HFF-Myc (cell line): ENCODE measurements at regions not wholly inside any gene's neighbourhood (a gene's known extent, or its start where the extent isn't known, plus 50 kb on each side); places are given as distances from the start of the nearest gene placed in this dataset.
"Not testable (repeated sequence)": the region's sequence is repeated elsewhere in the genome, so short reads cannot be mapped to it uniquely, and the experiment has no call there.

Experiments used
- DNase-seq: peaks from one replicate; pipeline ENCODE4 v3.0.0-alpha.2; 2011; ENCODE audit warnings: low read depth; ENCODE audit errors: extremely low read depth
- H3K4me3 ChIP-seq: replicated peaks from 2 replicates; pipeline ENCODE4 v1.5.1; 2011; ENCODE audit warnings: low read depth, mild to moderate bottlenecking, control low read depth, low read length
- CTCF ChIP-seq: IDR thresholded peaks from 2 replicates; pipeline ENCODE4 v1.5.1; 2012; ENCODE audit warnings: mild to moderate bottlenecking, low read depth, low read length, control low read depth; ENCODE audit errors: missing control alignments

GRCh38 chr10:121324678-121325213 is 273.5 kb downstream of the FGFR2 start:
- no peak for DNase-seq
- H3K4me3 ChIP-seq = no peak overlapping the region

GRCh38 chr10:121325490-121326231 is 272.6 kb downstream of the FGFR2 start:
- no peak overlapping the region for H3K4me3 ChIP-seq
- no peak for TF ChIP-seq CTCF
- no peak for DNase-seq

More at GRCh38 chr10:121324678-121325213, 273.5 kb downstream of the FGFR2 start:
- no peak for TF ChIP-seq CTCF

GRCh38 chr10:121326905-121327304 is 271.3 kb downstream of the FGFR2 start:
- DNase-seq = no peak
- TF ChIP-seq CTCF = no peak
- no peak overlapping the region for H3K4me3 ChIP-seq

GRCh38 chr10:121327727-121328126 is 270.5 kb downstream of the FGFR2 start:
- no peak for TF ChIP-seq CTCF
- no peak for DNase-seq
- H3K4me3 ChIP-seq = no peak overlapping the region

GRCh38 chr10:121329631-121330030 is 268.6 kb downstream of the FGFR2 start:
- not testable (repeated sequence) for H3K4me3 ChIP-seq, DNase-seq

- no peak overlapping the region for H3K4me3 ChIP-seq
- DNase-seq = no peak
- no peak for TF ChIP-seq CTCF
These were observed 267.7 kb downstream of the FGFR2 start for GRCh38 chr10:121330563-121330962.

- TF ChIP-seq CTCF = no peak
- no peak for DNase-seq
- H3K4me3 ChIP-seq = no peak overlapping the region
These were observed 265.9 kb downstream of the FGFR2 start for GRCh38 chr10:121332353-121332752.
